GM12878 (cell line): ENCODE measurements at regions not wholly inside any gene's neighbourhood (a gene's known extent, or its start where the extent isn't known, plus 50 kb on each side); places are given as distances from the start of the nearest gene placed in this dataset.

Experiments used
- ATAC-seq: fragments of 200-7000 bp; cut with Tn5 transposase; 3 replicates; pipeline ENCODE4 v1.9.1; 2020; ENCODE audit warnings: mild to moderate bottlenecking, moderate library complexity
- BruUV-seq: library from RNA; stranded (reverse); fragments of 400-500 nt; replicated peaks from 2 replicates; lab custom pipeline; 2021; lab: Mats Ljungman, UMichigan
- CTCF ChIA-PET: fragments of 300-600 bp; sonication (Branson Sonifier 250); formaldehyde crosslinking; extraction: SDS; loops from one replicate; lab custom pipeline; 2021; ENCODE audit warnings: inconsistent platforms; lab: Yijun Ruan, JAX
- POLR2A ChIA-PET: fragments of 350-600 bp; formaldehyde crosslinking; extraction: SDS; loops from one replicate; lab custom pipeline; 2021; ENCODE audit warnings: inconsistent platforms; lab: Charles Lee
- RAD21 ChIA-PET: fragments of 300-600 bp; sonication (Branson Sonifier 250); formaldehyde crosslinking; loops from one replicate; lab custom pipeline; 2023; ENCODE audit warnings: antibody characterized with exemption; ENCODE audit not compliant: unreplicated experiment; lab: Charles Lee
- SMC1A ChIA-PET: fragments of 300-600 bp; sonication (Branson Sonifier 250); formaldehyde crosslinking; loops from one replicate; lab custom pipeline; 2023; ENCODE audit not compliant: unreplicated experiment, uncharacterized antibody; lab: Charles Lee
- DNase-seq: peaks from one replicate; pipeline ENCODE4 v3.0.0-alpha.2; 2011; ENCODE audit warnings: low read depth, low spot score
- FAIRE-seq: peaks from 3 replicates; lab custom pipeline; 2011; peaks lifted over from hg19 to GRCh38; lab: Jason Lieb, UNC
- H2AFZ ChIP-seq: 2 replicates; pipeline ENCODE4 v1.6.0; 2011; ENCODE audit warnings: low read depth, low read length, control low read depth; ENCODE audit not compliant: control insufficient read depth
- H3K27ac ChIP-seq: 2 replicates; pipeline ENCODE4 v1.5.1; 2011; ENCODE audit warnings: control low read depth; ENCODE audit not compliant: control insufficient read depth, insufficient read depth
- H3K27me3 ChIP-seq, 2 experiments: replicated peaks in 1 of 2; 2 replicates each; pipeline versions ENCODE4 v1.6.0 to v1.6.1; 2011; ENCODE audit warnings: low read length in 1 of 2; ENCODE audit not compliant: control insufficient read depth in 2 of 2, insufficient read depth in 2 of 2
- H3K36me3 ChIP-seq, 2 experiments: 2 replicates each; pipeline ENCODE4 v1.5.1; 2011; ENCODE audit warnings: low read length in 1 of 2; ENCODE audit not compliant: control insufficient read depth in 2 of 2, insufficient read depth in 2 of 2
- H3K4me1 ChIP-seq: 2 replicates; pipeline ENCODE4 v1.6.1; 2011; ENCODE audit warnings: mild to moderate bottlenecking, low read length, moderate library complexity, mixed read lengths; ENCODE audit not compliant: control insufficient read depth, insufficient read depth
- H3K4me2 ChIP-seq: 2 replicates; pipeline ENCODE4 v1.6.0; 2011; ENCODE audit warnings: control low read depth; ENCODE audit not compliant: control insufficient read depth, insufficient read depth
- H3K4me3 ChIP-seq: fragments of 200-600 bp; sonication (generic); 2 replicates; pipeline ENCODE4 v1.5.1; 2016
- H3K79me2 ChIP-seq: 2 replicates; pipeline ENCODE4 v1.6.0; 2011; ENCODE audit warnings: low read length; ENCODE audit not compliant: control insufficient read depth, insufficient read depth
- H3K9ac ChIP-seq: 2 replicates; pipeline ENCODE4 v1.8.0; 2011; ENCODE audit warnings: low read length, control low read depth, mixed read lengths; ENCODE audit not compliant: control insufficient read depth, insufficient read depth
- H3K9me3 ChIP-seq: replicated peaks from 3 replicates; pipeline ENCODE4 v1.5.1; 2011; ENCODE audit warnings: mild to moderate bottlenecking, low read length; ENCODE audit not compliant: control insufficient read depth, insufficient read depth
- H4K20me1 ChIP-seq: 2 replicates; pipeline ENCODE4 v1.6.0; 2011; ENCODE audit not compliant: control insufficient read depth, insufficient read depth
- E2F8 ChIP-seq: fragments of 450-650 bp; IDR thresholded peaks from 2 replicates; pipeline ENCODE4 v1.6.1; 2018; ENCODE audit warnings: mild to moderate bottlenecking, low read depth, moderate library complexity; ENCODE audit not compliant: partially characterized antibody
- NBN ChIP-seq: fragments of 450-650 bp; IDR thresholded peaks from 2 replicates; pipeline ENCODE4 v1.6.1; 2016
- ZNF384 ChIP-seq: IDR thresholded peaks from 2 replicates; pipeline ENCODE4 v1.6.1; 2012; ENCODE audit warnings: low read depth, mild to moderate bottlenecking, low read length, improper control_type of control experiment, borderline replicate concordance
- ZNF592 ChIP-seq: fragments of 450-650 bp; IDR thresholded peaks from 2 replicates; pipeline ENCODE4 v1.6.1; 2017; ENCODE audit warnings: mild to moderate bottlenecking, moderate library complexity
- whole genome bisulfite sequencing: methylation state at CpG from one replicate; pipeline ENCODE4 v1.1.6; 2016; ENCODE audit warnings: low lambda C conversion rate; ENCODE audit not compliant: insufficient replicate concordance, insufficient coverage; ENCODE audit errors: missing lambda C conversion rate; 5-methylcytosine and 5-hydroxymethylcytosine counted together
- in situ Hi-C: fragments of 300-500 bp; cut with MboI; formaldehyde crosslinking; loops from 9 replicates; pipeline ENCODE4 v1.14.3; 2018; ENCODE audit warnings: mixed read lengths
- intact Hi-C: fragments of 100-400 bp; cut with micrococcal nuclease; formaldehyde crosslinking; loops from one replicate; pipeline ENCODE4 v1.14.2; 2022; ENCODE audit not compliant: unreplicated experiment
- TF ChIP-seq, protein P1 (sequence below): IDR thresholded peaks from 2 replicates; pipeline ENCODE4 v1.6.1; 2012; ENCODE audit warnings: mild to moderate bottlenecking, low read depth, low read length
- TF ChIP-seq, protein P2 (sequence below): fragments of 150-350 bp; IDR thresholded peaks from 2 replicates; pipeline ENCODE4 v1.6.1; 2016; ENCODE audit warnings: low read depth, low read length

DNA sequence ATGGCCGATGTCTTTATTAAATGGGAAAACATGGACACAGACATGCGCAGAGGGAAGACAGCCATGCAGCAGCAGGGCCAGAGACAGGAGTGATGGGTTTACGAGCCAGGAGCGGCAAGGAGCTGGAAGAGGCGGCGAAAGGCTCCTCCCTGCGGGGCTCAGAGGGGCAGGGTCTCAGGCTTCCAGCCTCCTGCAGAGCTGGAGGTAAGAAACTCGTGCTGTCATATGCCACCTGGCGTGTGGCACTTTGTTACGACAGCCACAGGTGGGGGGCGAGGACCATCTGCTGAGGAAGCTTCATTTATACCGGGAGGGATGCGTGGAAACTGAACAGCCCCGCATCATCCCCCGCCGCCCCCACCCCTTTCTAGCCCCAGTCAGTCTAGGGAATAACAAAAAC, 52.0 kb upstream of the SPACA7 start:
- no peak for TF ChIP-seq E2F8
- no peak for TF ChIP-seq NBN
- TF ChIP-seq, protein P1, sequence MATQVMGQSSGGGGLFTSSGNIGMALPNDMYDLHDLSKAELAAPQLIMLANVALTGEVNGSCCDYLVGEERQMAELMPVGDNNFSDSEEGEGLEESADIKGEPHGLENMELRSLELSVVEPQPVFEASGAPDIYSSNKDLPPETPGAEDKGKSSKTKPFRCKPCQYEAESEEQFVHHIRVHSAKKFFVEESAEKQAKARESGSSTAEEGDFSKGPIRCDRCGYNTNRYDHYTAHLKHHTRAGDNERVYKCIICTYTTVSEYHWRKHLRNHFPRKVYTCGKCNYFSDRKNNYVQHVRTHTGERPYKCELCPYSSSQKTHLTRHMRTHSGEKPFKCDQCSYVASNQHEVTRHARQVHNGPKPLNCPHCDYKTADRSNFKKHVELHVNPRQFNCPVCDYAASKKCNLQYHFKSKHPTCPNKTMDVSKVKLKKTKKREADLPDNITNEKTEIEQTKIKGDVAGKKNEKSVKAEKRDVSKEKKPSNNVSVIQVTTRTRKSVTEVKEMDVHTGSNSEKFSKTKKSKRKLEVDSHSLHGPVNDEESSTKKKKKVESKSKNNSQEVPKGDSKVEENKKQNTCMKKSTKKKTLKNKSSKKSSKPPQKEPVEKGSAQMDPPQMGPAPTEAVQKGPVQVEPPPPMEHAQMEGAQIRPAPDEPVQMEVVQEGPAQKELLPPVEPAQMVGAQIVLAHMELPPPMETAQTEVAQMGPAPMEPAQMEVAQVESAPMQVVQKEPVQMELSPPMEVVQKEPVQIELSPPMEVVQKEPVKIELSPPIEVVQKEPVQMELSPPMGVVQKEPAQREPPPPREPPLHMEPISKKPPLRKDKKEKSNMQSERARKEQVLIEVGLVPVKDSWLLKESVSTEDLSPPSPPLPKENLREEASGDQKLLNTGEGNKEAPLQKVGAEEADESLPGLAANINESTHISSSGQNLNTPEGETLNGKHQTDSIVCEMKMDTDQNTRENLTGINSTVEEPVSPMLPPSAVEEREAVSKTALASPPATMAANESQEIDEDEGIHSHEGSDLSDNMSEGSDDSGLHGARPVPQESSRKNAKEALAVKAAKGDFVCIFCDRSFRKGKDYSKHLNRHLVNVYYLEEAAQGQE = no peak
- TF ChIP-seq, protein P2, sequence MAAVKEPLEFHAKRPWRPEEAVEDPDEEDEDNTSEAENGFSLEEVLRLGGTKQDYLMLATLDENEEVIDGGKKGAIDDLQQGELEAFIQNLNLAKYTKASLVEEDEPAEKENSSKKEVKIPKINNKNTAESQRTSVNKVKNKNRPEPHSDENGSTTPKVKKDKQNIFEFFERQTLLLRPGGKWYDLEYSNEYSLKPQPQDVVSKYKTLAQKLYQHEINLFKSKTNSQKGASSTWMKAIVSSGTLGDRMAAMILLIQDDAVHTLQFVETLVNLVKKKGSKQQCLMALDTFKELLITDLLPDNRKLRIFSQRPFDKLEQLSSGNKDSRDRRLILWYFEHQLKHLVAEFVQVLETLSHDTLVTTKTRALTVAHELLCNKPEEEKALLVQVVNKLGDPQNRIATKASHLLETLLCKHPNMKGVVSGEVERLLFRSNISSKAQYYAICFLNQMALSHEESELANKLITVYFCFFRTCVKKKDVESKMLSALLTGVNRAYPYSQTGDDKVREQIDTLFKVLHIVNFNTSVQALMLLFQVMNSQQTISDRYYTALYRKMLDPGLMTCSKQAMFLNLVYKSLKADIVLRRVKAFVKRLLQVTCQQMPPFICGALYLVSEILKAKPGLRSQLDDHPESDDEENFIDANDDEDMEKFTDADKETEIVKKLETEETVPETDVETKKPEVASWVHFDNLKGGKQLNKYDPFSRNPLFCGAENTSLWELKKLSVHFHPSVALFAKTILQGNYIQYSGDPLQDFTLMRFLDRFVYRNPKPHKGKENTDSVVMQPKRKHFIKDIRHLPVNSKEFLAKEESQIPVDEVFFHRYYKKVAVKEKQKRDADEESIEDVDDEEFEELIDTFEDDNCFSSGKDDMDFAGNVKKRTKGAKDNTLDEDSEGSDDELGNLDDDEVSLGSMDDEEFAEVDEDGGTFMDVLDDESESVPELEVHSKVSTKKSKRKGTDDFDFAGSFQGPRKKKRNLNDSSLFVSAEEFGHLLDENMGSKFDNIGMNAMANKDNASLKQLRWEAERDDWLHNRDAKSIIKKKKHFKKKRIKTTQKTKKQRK = no peak
- no peak for TF ChIP-seq ZNF384
- no peak for TF ChIP-seq ZNF592
- TF ChIP-seq, all 136 proteins: peak for 0
- H3K36me3 ChIP-seq = no peaks in the 10 kb centered on the region
- no peak overlapping the region for H3K4me3 ChIP-seq
- no peaks in the 10 kb centered on the region for H3K79me2 ChIP-seq
- no peaks in the 10 kb centered on the region for H3K4me1 ChIP-seq
- H2AFZ ChIP-seq = no peak overlapping the region
- H3K4me2 ChIP-seq = no peak overlapping the region
- RAD21 ChIA-PET = no interaction called here
- BruUV-seq = no TSS peak
- no peak for ATAC-seq
- 56% methylated on average over 16 of the region's 16 CpGs for WGBS
- H3K27me3 ChIP-seq = no peaks in the 10 kb centered on the region
- CTCF ChIA-PET = no interaction called here
- DNase-seq = no peak
- no peak overlapping the region for H3K27ac ChIP-seq
- intact Hi-C loops (no loop called here), in situ Hi-C loops (no loop called here)
- no peak overlapping the region for H3K9ac ChIP-seq
- SMC1A ChIA-PET = no interaction called here
- FAIRE-seq = no peak
- no peaks in the 10 kb centered on the region for H4K20me1 ChIP-seq
- POLR2A ChIA-PET = no interaction called here
- no peaks in the 10 kb centered on the region for H3K9me3 ChIP-seq
